NCI-H2029 treated with DMSO at 0.1 percent for 48 hours (cell line): ENCODE measurements at regions not wholly inside any gene's neighbourhood (a gene's known extent, or its start where the extent isn't known, plus 50 kb on each side); places are given as distances from the start of the nearest gene placed in this dataset.

Experiments
- DNase-seq: peaks from one replicate; lab custom pipeline; 2025; lab: John Stamatoyannopoulos, UW

DNA sequence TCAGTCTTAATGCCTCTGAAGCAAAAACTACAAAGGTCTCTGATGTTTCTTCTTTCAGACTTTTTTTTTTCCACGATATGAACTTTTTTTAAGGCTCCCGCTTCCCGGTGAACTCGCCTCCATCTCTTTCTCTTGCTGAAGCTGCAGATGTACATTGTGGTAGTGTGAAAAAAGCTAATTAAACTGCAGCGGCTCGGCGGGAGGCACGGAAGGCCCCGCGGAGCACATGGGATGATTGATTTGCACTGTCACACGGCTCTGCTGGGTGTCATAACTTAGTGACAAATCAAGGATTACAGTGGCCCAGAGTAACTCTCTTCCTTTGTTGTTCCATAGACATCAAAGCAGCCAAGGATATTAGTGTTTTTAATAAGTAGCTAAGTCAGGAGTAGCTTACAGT, 196.3 kb downstream of the AXIN2 start:
- no peak for DNase-seq

DNA sequence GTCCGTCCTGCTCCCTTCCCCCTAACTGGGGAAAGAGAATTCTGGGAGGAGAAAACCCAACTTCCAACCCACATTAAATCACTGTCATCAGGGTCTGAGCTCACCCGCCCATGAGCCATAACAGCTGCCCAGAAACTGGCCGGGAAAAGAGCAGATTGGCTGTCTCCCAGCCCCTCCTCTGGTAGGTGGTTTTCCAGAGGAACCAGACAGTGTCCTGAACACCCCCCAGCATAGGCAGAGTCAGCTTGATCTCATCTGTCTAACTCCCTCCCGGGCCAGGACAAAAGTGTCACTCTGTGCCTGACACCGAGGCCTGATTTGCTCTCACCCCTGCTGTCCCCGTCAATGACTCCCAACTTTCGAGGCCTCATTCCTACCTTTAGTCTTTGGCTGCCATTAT, 197.0 kb downstream of the AXIN2 start:
- DNase-seq: no peak

DNA sequence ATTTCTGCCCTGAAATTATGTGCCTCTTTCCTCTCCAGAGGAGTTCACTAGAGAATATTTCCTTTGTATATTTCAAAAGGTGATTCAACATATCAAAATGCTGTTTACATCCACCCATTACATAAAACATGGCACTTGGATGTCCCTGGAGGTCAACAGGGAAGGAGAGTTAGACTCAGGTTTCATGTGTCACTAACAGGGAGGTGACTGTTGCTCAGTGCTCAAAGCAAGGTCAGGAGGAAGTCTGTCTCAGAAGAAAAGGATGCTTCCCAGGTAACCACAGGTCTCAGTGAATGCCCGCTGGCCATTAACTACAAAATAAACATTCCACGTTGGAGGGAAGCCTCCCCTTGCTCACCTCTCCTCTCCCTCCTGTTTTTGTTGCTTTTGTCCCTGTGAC, 198.6 kb downstream of the AXIN2 start:
- peak; percentile 20 for DNase-seq

DNA sequence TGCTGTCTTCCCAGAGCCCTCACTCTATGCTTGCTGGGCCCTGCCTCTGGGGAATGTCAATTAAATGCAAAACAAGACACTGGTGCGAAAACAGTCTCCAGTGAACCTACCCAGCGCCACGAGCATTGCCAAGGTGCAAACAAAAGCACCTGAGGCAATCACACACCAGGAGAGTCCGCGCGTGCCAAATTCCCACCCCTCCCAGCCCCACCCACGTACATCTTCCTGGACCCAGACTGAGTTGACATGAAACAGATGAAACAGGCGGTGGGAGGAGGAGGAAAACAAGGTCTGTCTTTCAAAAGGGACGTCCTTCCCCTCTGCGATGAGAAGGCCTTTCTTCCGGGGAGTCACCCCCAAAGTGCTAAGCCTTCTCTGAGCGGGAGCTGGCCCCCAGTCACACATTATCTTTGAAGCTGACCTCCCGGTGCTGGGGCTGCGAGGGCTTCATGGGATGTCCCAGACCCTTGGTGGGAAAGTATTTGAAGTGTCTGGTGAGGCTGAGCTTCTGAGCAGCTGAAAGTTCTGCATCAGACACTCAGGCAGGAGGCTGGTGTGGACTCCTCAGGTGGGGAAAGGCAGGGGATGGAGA, 200.4 kb downstream of the AXIN2 start:
- no peak for DNase-seq

DNA sequence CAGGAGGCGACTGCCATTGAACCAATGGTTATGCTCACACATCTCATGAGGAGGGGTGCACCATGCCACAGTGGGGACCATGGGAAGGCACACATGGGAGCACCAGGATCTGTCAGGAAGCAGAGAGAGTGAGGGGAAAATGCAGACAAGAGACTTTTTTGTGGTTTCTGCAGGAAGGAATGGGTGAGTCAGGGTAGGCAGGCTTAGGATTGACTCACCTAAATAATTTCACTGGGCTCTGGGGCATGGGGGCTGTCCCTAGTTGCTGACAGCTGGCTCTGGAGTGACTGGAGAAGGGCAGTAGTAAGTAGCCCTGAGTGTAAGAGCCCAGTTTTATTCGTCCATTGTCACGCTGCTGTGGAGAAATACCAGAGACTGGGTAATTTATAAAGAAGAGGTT, 202.4 kb downstream of the AXIN2 start:
- no peak for DNase-seq

DNA sequence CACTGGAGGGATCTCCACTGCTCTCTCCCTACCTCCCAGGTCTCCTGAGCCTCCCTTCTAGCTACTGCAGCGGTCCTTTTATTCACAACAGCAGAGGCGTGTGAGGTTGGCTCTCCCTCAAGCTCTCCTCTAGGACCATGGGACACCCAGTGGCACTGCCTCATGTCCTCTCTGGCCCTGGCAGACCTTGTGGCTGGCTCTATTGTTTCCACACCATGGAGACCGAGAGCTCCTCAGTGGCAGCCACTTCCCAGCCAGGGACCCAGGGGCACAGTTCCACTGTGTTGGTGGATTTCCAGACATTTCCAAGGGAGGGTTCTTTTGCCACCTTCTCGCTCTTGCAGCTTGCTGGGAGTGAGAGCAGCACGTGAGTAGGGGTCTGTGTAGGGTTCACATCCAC, 204.9 kb downstream of the AXIN2 start:
- DNase-seq: no peak

DNA sequence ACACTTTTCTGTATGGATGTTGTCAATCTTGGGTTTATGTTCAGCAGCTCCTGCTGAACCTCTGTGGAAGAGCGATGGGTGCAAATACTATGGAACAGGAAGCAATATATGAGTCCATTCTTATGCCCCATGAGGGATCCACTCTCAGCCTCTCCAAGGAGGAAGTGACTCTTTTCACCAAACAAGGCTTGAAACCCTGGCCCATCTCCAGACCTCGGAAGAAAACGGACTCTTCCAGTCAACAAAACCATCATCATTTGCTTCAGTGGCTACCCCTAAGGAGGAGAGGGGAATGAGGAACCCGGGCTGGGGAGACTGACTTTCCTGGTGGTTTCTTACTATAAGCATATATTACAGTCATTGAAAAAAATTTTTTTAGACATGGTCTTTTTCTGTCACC, 206.2 kb downstream of the AXIN2 start:
- DNase-seq: no peak

DNA sequence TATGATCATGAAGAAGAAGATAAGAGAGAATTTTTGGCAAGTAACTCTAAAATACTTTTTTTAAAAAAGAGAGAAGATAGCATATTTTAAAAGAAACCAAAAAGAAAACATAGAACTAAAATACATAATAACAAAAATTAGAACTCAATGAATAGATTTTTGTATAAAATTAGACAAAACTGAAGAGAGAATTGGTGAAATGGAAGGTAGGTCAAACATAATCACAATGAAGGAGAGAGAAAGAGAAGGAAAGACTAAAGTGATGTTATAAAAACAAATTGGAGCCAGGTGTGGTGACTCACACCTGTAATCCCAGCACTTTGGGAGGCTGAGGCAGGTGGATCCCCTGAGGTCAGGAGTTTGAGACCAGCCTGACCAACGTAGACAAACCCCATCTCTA, 211.5 kb downstream of the AXIN2 start:
- no peak for DNase-seq

DNA sequence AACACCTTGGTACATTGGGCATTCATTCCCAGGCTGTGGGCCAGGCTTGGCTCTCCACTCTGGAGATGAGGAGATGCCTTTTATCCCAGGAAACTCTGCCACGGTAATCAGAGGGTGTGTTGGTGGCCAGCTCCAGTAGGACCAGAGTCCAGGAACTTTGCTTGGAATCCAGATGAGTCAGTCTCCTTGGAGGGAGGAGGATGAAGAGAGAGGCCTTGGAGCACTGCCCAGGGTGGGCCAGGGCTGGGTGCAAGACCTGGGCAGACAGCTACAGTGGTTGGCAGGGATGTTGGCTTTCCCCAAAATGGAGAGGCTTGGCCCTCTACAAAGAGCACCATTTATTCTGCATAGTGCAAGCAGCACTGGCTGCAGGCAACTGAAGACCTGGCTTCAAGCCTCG, 209.0 kb downstream of the RGS9 start:
- no peak for DNase-seq

DNA sequence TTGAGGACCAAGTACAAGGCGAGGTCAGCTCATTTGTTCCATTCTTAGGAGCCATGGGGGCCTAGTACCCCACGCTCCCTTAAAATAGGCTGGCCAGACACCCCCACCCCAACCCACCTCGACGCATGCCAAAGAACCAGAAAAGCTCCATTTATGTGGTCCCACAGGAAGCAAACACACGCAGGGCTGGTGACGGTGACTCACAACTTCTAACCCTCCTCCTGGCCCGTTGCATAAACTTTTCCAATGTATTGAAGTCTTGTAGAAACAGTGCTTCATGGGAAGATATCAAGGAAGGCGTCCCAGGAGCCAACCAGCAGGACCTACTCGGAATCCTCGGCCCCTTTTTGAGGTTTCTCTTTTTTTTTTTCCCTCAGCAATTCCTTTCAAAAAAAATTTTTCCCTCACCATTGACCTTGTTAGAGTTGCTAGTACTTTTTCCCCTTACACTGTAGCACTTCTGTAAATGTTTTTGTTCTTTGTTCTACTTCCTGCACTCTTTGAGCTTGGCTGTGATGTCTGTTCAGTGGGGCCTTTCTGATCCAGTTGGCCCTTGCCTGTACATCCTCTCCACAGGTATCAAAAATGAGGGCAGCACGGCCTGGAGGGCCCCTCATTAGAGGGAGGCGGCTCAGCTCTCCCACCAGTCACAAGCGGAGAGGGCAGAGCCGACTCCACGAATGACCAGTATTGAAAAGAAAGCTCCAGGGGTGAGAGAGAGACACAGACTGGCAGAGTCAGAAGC, 208.3 kb downstream of the RGS9 start:
- DNase-seq: no peak

DNA sequence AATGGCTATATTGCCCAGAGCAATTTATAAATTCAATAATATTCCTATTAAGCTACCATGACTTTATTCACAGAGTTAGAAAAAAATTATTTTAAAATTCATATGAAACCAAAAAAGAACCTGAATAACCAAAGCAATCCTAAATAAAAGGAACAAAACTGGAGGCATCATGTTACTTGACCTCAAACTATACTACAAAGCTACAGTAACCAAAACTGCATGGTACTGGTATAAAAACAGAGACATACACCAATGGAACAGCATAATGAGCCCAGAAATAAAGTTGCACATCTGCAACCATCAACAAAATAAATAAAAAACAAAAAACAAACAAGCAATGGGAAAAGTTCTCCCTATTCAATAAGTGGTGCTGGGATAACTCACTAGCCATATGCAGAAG, 203.2 kb downstream of the RGS9 start:
- DNase-seq: no peak

DNA sequence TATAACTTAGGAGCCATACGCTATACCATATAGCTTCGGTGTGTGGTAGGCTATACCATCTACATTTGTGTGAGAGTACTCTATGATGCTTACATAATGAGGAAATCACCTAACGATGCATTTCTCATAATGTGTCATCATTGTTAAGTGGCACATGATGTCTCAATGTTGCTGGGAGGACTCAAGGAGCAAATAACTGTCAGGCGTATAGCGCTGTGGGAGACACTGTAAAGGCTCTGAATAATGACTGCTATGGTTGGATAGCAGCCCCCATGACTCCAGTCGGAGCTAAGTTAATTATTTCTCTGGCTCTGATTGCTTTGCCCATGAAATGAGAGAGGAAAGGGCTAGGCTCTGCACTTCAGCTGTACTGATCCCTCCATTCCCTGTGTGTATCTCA, 197.2 kb downstream of the RGS9 start:
- no peak for DNase-seq

DNA sequence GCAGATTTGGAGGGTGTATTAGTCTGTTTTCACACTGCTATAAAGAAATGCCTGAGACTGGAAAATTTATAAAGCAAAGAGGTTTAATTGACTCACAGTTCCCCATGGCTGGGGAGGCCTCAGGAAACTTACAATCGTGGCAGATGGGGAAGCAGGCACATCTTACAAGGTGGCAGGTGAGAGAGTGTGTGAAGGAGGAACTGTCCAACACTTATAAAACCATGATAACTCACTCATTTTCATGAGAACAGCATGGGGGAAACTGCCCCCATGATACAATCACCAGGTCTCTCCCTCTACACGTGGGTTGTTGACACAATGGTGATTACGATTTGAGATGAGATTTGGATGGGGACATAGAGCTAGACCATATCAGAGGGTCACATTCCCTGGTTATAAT, 195.6 kb downstream of the RGS9 start:
- no peak for DNase-seq

DNA sequence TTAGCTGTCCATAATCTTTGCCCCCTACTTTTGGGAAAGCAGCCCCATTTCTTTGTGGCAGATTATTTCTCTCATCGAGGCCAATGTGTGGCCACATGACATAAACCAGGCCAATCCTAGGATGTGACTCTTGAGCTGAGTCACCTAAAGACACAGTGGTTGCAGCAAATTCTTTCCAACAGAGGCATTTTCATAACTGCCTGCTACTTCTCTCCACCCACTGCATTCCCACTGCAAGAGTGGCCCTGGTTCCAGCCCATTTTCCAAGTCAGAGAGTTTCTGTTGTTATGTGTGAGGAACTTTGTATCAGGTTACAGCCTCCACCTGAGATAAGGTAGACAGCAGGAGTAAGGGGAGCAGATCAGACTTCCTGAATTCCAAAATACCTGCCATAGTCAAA, 195.2 kb downstream of the RGS9 start:
- DNase-seq: no peak

DNA sequence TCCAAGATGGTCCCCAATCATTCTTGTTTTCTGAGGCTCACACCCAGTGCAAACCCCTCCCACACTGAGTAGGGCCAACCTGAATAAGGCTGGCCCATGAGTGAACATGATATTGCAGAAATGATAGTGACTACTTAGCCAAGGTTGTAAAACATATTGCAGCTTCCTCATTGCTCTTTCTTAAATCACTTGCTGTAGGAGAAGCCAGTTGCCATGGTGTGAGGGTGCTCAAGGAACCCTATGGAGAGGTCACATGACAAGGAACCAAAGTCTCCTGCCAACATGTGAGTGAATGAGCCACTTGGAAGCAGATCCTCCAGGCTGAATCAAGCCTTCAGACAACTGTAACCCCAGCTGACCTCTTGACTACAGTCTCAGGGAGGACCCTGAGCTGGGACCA, 191.4 kb downstream of the RGS9 start:
- DNase-seq: no peak

DNA sequence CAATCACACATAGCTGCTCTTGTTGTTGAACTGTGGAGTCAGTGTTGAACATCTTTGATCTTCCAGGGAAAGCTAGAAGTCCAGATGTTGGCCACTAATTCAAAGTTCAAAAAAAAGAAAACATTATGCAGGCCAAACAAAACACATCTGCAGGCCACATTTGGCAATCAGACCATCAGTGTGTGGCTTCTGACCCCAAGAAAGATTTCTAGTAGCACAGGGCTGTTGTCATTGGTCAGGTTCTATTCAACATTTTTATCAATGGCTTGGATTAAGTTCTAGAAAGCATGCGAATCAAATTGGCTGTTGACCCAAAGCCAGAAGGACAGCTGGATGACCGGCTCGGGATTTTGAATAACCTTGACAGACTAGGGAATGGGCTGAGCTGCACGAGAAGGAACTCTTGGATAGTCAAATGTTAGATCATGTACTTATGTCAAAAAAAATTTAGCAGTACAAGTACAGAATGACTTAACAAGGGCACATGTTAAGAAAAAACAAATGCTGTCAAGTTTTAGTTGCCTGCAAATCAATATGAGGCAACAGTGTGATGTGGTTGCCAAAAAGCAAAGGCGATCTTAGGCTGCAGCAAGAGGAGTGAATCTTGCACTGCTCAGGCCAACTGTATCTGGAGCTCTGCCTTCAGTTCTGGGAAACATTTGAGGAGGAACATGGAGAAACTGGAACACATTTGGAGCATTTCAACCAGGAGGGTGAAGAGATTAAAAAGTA, 187.6 kb downstream of the RGS9 start:
- DNase-seq: no peak

DNA sequence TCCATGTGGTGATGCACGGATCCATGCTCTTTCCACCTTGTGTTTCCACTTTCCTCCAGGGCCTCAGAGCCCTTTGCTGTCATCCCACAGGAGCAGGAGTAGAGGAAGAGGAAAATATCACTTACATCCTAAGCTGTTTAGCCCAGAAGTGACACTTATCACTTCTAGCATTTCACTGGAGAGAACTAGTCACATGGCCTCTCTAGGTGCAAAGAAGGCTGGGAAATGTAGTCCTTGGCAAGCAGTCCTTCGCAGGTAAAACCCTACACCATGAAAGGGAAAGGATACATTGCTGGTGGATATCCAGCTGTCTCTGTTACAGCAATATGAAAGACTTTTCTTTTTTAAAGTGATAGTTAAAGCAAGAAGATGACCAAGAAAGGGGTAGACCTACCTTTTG, 185.9 kb downstream of the RGS9 start:
- DNase-seq: peak; percentile 3

DNA sequence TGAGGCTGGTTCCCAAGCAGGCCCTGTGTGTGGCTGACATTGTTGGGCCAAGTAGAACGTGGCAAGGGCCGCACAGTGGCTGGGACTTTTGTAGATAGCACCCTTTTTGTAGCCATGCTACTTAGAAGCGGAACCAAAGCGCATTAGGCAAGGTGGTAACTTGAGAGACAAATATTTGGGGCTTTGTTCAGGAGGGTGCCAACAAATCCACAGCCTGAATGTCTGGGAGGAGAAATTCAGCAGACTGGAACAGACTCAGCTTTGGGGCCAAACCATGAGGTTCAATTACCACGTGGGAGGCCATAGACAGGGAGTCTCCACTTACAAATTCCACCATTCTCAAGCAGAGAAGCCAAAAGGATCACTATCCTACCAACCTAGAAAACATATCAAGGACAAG, 183.7 kb downstream of the RGS9 start:
- DNase-seq: no peak

DNA sequence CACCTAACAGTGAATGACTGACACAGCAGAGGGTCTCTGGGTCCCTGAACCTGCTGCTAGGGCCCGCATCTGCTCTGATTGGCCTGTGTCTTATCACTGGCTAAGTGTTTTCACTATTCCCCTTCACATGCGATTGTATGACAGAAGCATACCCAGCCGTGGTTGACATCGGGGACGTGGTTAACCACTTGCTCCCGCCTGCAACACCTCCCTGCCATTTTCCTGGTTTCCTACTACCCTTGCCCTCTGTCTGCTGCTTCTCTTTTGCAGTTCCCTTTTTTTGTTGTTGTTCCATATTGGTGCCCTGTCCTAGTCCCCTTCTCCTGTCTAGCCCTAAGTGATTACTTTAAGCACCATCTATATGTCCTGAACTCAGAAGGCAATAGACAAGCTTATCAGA, 177.0 kb downstream of the RGS9 start:
- no peak for DNase-seq

DNA sequence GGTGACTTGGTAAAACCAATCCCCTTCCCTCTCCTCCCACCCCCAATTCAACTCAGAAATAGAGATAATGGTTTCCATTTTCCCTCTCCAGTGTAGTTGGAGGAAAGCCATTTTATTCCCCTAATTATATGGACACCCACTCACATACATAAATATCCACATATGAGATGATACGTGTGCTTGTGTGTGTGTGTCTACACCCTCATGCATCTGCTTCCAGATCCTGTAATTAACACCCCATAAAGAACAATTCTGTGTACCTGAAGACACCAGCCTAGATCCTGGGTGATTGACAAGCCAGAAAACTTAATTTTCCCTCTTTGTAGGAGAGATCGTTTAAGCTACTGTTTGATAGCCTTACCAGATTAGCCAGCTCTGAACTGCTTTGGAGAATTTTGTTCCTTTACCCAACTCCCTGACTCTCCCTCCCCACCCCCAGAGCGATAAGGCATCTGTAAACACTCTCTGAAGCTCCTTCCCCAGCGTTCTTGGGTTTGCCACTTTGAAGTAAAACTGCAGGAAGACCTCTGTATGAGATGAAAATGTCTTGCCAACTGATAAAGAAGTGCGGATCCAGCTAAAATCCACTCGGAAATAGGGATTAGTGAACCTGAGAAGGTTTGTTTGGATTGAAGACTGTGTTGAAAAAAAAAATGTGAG, 175.7 kb downstream of the RGS9 start:
- no peak for DNase-seq

DNA sequence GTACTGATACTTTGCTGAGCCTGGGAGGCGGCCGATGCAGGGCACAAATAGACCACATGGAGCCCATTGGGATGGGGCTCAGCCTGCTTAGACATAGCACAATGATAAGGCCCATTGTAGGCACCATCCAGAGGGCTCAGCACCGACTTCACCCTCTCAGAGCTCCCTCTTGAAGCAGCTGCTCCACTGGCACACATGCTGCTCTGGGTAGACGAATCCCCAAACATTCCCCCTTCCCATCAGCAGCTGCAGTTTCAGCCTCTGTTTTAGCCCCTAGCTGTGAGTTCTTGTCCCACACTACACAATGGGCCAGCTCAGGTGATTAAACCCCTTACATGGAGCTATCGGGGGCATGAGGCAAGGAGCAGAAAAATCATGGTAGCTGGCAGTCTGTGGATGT, 174.1 kb downstream of the RGS9 start:
- DNase-seq: no peak

DNA sequence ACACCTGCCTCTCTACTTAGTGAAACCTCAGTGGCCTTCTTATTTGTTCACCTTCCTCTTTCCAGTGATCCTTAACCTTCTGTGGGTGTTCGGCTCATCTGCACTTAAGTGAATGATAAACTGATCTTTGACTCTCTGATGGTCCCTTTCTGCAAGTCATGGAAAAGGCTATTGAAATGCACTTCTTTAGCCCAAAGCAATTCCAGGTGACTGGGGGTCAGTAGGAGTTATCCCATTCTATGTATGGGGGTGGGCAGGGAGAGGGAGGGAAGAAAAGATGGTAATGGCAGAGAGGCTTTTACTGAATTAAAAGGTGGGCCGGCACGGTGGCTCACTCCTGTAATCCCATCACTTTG, 170.8 kb downstream of the RGS9 start:
- DNase-seq: no peak
